HepG2 (cell line): ENCODE measurements at regions not wholly inside any gene's neighbourhood (a gene's known extent, or its start where the extent isn't known, plus 50 kb on each side); places are given as distances from the start of the nearest gene placed in this dataset.

Experiments used
- ATAC-seq: fragments of 200-7000 bp; cut with Tn5 transposase; 3 replicates; pipeline ENCODE4 v1.9.1; 2020; ENCODE audit warnings: mild to moderate bottlenecking, moderate library complexity
- BruUV-seq: library from RNA; stranded (reverse); fragments of 400-500 nt; replicated peaks from 2 replicates; lab custom pipeline; 2021; lab: Mats Ljungman, UMichigan
- CTCF ChIA-PET: fragments of 300-600 bp; formaldehyde crosslinking; extraction: SDS; loops from one replicate; lab custom pipeline; 2021; ENCODE audit warnings: low total read pairs, inconsistent platforms, low intra/inter-chr PET ratio; lab: Yijun Ruan, JAX
- POLR2A ChIA-PET: fragments of 350-600 bp; sonication (Branson Sonifier 250); formaldehyde crosslinking; loops from one replicate; lab custom pipeline; 2020; ENCODE audit warnings: antibody characterized with exemption, inconsistent platforms; lab: Yijun Ruan, JAX
- DNase-seq: peaks from one replicate; pipeline ENCODE4 v3.0.0-alpha.2; 2015; ENCODE audit warnings: low spot score
- FAIRE-seq: peaks from 3 replicates; lab custom pipeline; 2011; peaks lifted over from hg19 to GRCh38; lab: Jason Lieb, UNC
- H2AFZ ChIP-seq: one replicate; pipeline ENCODE4 v1.6.1; 2011; ENCODE audit warnings: low read length, inconsistent platforms
- H3K27ac ChIP-seq: fragments of 300-600 bp; 3 replicates; pipeline ENCODE4 v1.8.0; 2011; ENCODE audit warnings: mixed run types, mild to moderate bottlenecking, mixed read lengths, low read length, inconsistent platforms; ENCODE audit not compliant: insufficient read depth; ENCODE audit errors: extremely low read length
- H3K27me3 ChIP-seq, 2 experiments: fragments of 200-600 bp in 1 of 2; 2 replicates in 1 of 2; 3 replicates in 1 of 2; pipeline versions ENCODE4 v1.6.0 to v1.8.0; 2011; ENCODE audit warnings: low read length in 2 of 2, mild to moderate bottlenecking in 2 of 2, moderate library complexity in 2 of 2, inconsistent platforms in 1 of 2; ENCODE audit not compliant: insufficient read depth in 2 of 2, control insufficient read depth in 1 of 2
- H3K36me3 ChIP-seq, 2 experiments: fragments of 200-600 bp in 1 of 2; replicated peaks in 1 of 2; 2 replicates in 1 of 2; 3 replicates in 1 of 2; pipeline versions ENCODE4 v1.5.1 to v1.8.0; 2011; ENCODE audit warnings: low read length in 2 of 2, inconsistent platforms in 1 of 2; ENCODE audit not compliant: insufficient read depth in 2 of 2, control insufficient read depth in 1 of 2
- H3K4me1 ChIP-seq: 2 replicates; pipeline ENCODE4 v1.5.1; 2012; ENCODE audit warnings: low read length, inconsistent platforms; ENCODE audit not compliant: insufficient read depth
- H3K4me2 ChIP-seq: 2 replicates; pipeline ENCODE4 v1.6.0; 2011; ENCODE audit warnings: low read depth, low read length, inconsistent platforms
- H3K4me3 ChIP-seq, 3 experiments: fragments of 200-600 bp in 1 of 3; sonication (generic), shearing (Covaris generic) in 1 of 3; replicated peaks in 1 of 3; 2 replicates each; pipeline ENCODE4 v1.5.1; 2011 to 2016; ENCODE audit warnings: low read length in 3 of 3, inconsistent platforms in 2 of 3, low read depth in 2 of 3, mild to moderate bottlenecking in 2 of 3, control low read depth in 1 of 3, mixed read lengths in 1 of 3; ENCODE audit not compliant: insufficient read depth in 1 of 3
- H3K79me2 ChIP-seq: one replicate; pipeline ENCODE4 v1.6.1; 2011; ENCODE audit warnings: low read length, inconsistent platforms; ENCODE audit not compliant: insufficient read depth
- H3K9ac ChIP-seq: 2 replicates; pipeline ENCODE4 v1.6.0; 2011; ENCODE audit warnings: mild to moderate bottlenecking, low read depth, low read length, inconsistent platforms; ENCODE audit not compliant: insufficient read depth
- H3K9me3 ChIP-seq: 2 replicates; pipeline ENCODE4 v1.5.1; 2012; ENCODE audit warnings: mild to moderate bottlenecking, low read length
- H4K20me1 ChIP-seq: 2 replicates; pipeline ENCODE4 v1.6.0; 2011; ENCODE audit warnings: inconsistent platforms, mild to moderate bottlenecking, low read length, moderate library complexity; ENCODE audit not compliant: insufficient read depth
- ATF3 ChIP-seq: sonication (generic); formaldehyde crosslinking; IDR thresholded peaks from 2 replicates; pipeline ENCODE4 v1.4.0; 2020; ENCODE audit warnings: missing genetic modification reagents
- PHF20 ChIP-seq: sonication (generic); formaldehyde crosslinking; IDR thresholded peaks from 2 replicates; pipeline ENCODE4 v1.5.0; 2020; ENCODE audit warnings: mild to moderate bottlenecking, missing genetic modification reagents
- SRY ChIP-seq: sonication (generic); formaldehyde crosslinking; IDR thresholded peaks from 2 replicates; pipeline ENCODE4 v1.8.0; 2022; ENCODE audit warnings: mild to moderate bottlenecking, missing genetic modification reagents
- ZNF274 ChIP-seq: sonication (generic); formaldehyde crosslinking; IDR thresholded peaks from 2 replicates; pipeline ENCODE4 v1.5.1; 2020; ENCODE audit warnings: mild to moderate bottlenecking, missing genetic modification reagents
- ZNF317 ChIP-seq: sonication (generic); formaldehyde crosslinking; IDR thresholded peaks from 2 replicates; pipeline ENCODE4 v1.5.0; 2020; ENCODE audit warnings: mild to moderate bottlenecking, missing genetic modification reagents
- ZNF558 ChIP-seq: sonication (generic); formaldehyde crosslinking; IDR thresholded peaks from 2 replicates; pipeline ENCODE4 v1.9.0; 2022; ENCODE audit warnings: mild to moderate bottlenecking, missing genetic modification reagents, borderline replicate concordance
- WGBS: methylation state at CpG from one replicate; pipeline ENCODE4 v1.1.6; 2017; ENCODE audit warnings: low lambda C conversion rate; 5-methylcytosine and 5-hydroxymethylcytosine counted together
- in situ Hi-C: cut with HindIII; loops from 2 replicates; pipeline ENCODE4 v1.10.0; 2017; ENCODE audit warnings: low pct_unique_long_range_greater_than_20kb; ENCODE audit not compliant: extremely low pct_ligation_motif_present
- intact Hi-C: fragments of 100-400 bp; cut with micrococcal nuclease; formaldehyde crosslinking; loops from one replicate; pipeline ENCODE4 v1.10.0; 2022; ENCODE audit not compliant: unreplicated experiment
- TF ChIP-seq, protein P1 (sequence below): sonication (generic); formaldehyde crosslinking; IDR thresholded peaks from 2 replicates; pipeline ENCODE4 v1.4.0; 2020; ENCODE audit warnings: missing genetic modification reagents

DNA sequence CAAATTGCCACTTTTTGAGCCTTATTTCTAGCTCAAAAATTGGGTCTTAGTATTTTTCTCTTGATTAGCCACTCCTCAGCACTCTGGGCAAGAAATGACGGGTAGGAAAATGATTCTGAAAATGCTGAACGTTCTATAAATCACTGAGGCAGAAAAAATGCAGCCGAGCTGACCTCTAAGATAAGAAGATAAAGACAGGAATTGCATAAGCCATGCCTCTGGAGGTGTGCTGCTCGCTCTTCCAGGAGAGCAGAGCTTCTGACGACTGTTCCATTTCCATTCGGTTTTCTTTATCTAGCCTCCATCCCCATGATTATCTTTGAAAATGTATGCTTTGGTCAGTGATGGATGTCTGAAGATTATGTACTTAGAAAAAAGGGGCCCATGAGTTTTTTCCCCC is 558.8 kb upstream of the ADAMTS9 start:
- BruUV-seq, result no TSS peak
- H3K27me3 ChIP-seq, result peaks cover 0 to 7% of the 10 kb centered on the region in 2 experiments; a peak in 2 of 5 replicates
- TF ChIP-seq ZNF558 (CRISPR knock-in tag), result no peak
- TF ChIP-seq, protein P1, sequence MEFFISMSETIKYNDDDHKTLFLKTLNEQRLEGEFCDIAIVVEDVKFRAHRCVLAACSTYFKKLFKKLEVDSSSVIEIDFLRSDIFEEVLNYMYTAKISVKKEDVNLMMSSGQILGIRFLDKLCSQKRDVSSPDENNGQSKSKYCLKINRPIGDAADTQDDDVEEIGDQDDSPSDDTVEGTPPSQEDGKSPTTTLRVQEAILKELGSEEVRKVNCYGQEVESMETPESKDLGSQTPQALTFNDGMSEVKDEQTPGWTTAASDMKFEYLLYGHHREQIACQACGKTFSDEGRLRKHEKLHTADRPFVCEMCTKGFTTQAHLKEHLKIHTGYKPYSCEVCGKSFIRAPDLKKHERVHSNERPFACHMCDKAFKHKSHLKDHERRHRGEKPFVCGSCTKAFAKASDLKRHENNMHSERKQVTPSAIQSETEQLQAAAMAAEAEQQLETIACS, result no peak
- TF ChIP-seq PHF20 (CRISPR knock-in tag), result no peak
- TF ChIP-seq ATF3 (CRISPR knock-in tag), result no peak
- no peak for TF ChIP-seq ZNF317 (CRISPR knock-in tag)
- no peak for TF ChIP-seq SRY
- TF ChIP-seq ZNF274 (CRISPR knock-in tag), result no peak
- H3K4me3 ChIP-seq, result no peak overlapping the region
- no peak for DNase-seq
- no peak for ATAC-seq
- 4% methylated on average over 6 of the region's 6 CpGs for WGBS
- H2AFZ ChIP-seq, result no peak overlapping the region
- FAIRE-seq, result no peak
- H3K79me2 ChIP-seq, result no peaks in the 10 kb centered on the region
- no peak overlapping the region for H3K27ac ChIP-seq
- ChIA-PET CTCF (no interaction called here), POLR2A (no interaction called here)
- H3K4me1 ChIP-seq, result no peaks in the 10 kb centered on the region
- H3K9me3 ChIP-seq, result no peaks in the 10 kb centered on the region
- H3K4me2 ChIP-seq, result no peak overlapping the region
- in situ Hi-C loops (no loop called here), intact Hi-C loops (no loop called here)
- no peaks in the 10 kb centered on the region for H3K36me3 ChIP-seq
- H3K9ac ChIP-seq, result no peak overlapping the region
- no peaks in the 10 kb centered on the region for H4K20me1 ChIP-seq
